HepG2 (cell line): ENCODE measurements at regions not wholly inside any gene's neighbourhood (a gene's known extent, or its start where the extent isn't known, plus 50 kb on each side); places are given as distances from the start of the nearest gene placed in this dataset.

ENCODE experiments used
- KLF12 ChIP-seq: sonication (generic); formaldehyde crosslinking; IDR thresholded peaks from 2 replicates; pipeline ENCODE4 v1.4.0; 2020; ENCODE audit warnings: missing genetic modification reagents, borderline replicate concordance
- MYNN ChIP-seq: sonication (generic); formaldehyde crosslinking; IDR thresholded peaks from 2 replicates; pipeline ENCODE4 v1.4.0; 2020; ENCODE audit warnings: mild to moderate bottlenecking, low read depth, missing genetic modification reagents
- POLR2A ChIP-seq, 2 experiments: IDR thresholded peaks; 2 replicates each; pipeline ENCODE4 v1.6.1; 2011; ENCODE audit warnings: low read depth in 2 of 2, low read length in 2 of 2, mild to moderate bottlenecking in 1 of 2, moderate library complexity in 1 of 2; ENCODE audit not compliant: insufficient read depth in 1 of 2
- SRSF4 ChIP-seq: fragments of 200-400 bp; formaldehyde crosslinking; IDR thresholded peaks from one replicate; pipeline ENCODE4 v1.6.1; 2018; ENCODE audit warnings: mild to moderate bottlenecking, low read depth, low read length, moderate library complexity; ENCODE audit not compliant: poor library complexity, severe bottlenecking
- ZNF180 ChIP-seq: sonication (generic); formaldehyde crosslinking; IDR thresholded peaks from 2 replicates; pipeline ENCODE4 v1.4.0; 2020; ENCODE audit warnings: low read depth, missing genetic modification reagents, borderline replicate concordance
- ZNF34 ChIP-seq: sonication (generic); formaldehyde crosslinking; IDR thresholded peaks from 2 replicates; pipeline ENCODE4 v1.4.0; 2020; ENCODE audit warnings: mild to moderate bottlenecking, missing genetic modification reagents, borderline replicate concordance
- ZNF383 ChIP-seq: sonication (generic); formaldehyde crosslinking; IDR thresholded peaks from 2 replicates; pipeline ENCODE4 v1.4.0; 2020; ENCODE audit warnings: missing genetic modification reagents, mild to moderate bottlenecking, borderline replicate concordance
- TF ChIP-seq, protein P1 (sequence below): sonication (generic); formaldehyde crosslinking; IDR thresholded peaks from 2 replicates; pipeline ENCODE4 v1.5.0; 2020; ENCODE audit warnings: mild to moderate bottlenecking, missing genetic modification reagents, moderate library complexity
- TF ChIP-seq, protein P2 (sequence below): sonication (generic); formaldehyde crosslinking; IDR thresholded peaks from 2 replicates; pipeline ENCODE4 v1.4.0; 2020; ENCODE audit warnings: missing genetic modification reagents

DNA sequence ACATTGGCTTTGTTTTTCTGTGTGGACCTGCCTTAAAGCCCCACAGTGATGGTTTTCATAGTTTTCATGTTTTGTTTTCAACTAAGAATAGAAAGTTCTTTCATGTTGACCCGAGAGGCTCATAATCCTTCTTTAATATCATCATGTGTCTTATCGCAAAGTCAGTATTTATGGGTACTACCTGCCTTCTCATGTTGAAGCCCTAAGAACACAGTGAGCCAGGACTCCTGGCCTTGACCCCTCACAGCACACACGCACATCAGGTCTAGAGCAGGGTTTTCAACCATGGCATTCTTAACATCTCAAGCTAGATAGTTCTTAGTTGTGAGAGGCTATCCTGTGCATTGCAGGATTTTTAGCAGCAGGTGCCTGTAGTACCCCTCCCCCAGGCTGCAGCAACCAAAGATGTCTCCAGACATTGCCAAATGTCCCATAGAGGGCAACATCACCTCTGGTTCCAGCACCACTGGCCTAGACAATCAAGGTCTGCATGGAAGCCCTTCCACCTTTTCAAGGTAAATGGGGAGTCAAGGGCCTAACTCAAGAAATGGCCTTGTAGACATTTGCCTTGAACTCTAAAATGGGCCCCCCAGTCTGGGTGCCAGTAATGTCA lies 118.3 kb downstream of the MTHFS start:
- TF ChIP-seq SRSF4 (no peak), ZNF34 (CRISPR knock-in tag) (no peak), POLR2A (IDR thresholded peaks at IDR 0.05; ENCODE audit: insufficient read depth in 1 of 2, low read depth in 2 of 2, low read length in 2 of 2) (no peak), ZNF383 (CRISPR knock-in tag) (no peak), KLF12 (CRISPR knock-in tag) (no peak), MYNN (CRISPR knock-in tag) (no peak), ZNF180 (no peak)
- TF ChIP-seq, protein P1, sequence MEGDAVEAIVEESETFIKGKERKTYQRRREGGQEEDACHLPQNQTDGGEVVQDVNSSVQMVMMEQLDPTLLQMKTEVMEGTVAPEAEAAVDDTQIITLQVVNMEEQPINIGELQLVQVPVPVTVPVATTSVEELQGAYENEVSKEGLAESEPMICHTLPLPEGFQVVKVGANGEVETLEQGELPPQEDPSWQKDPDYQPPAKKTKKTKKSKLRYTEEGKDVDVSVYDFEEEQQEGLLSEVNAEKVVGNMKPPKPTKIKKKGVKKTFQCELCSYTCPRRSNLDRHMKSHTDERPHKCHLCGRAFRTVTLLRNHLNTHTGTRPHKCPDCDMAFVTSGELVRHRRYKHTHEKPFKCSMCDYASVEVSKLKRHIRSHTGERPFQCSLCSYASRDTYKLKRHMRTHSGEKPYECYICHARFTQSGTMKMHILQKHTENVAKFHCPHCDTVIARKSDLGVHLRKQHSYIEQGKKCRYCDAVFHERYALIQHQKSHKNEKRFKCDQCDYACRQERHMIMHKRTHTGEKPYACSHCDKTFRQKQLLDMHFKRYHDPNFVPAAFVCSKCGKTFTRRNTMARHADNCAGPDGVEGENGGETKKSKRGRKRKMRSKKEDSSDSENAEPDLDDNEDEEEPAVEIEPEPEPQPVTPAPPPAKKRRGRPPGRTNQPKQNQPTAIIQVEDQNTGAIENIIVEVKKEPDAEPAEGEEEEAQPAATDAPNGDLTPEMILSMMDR = no peak
- TF ChIP-seq, protein P2, sequence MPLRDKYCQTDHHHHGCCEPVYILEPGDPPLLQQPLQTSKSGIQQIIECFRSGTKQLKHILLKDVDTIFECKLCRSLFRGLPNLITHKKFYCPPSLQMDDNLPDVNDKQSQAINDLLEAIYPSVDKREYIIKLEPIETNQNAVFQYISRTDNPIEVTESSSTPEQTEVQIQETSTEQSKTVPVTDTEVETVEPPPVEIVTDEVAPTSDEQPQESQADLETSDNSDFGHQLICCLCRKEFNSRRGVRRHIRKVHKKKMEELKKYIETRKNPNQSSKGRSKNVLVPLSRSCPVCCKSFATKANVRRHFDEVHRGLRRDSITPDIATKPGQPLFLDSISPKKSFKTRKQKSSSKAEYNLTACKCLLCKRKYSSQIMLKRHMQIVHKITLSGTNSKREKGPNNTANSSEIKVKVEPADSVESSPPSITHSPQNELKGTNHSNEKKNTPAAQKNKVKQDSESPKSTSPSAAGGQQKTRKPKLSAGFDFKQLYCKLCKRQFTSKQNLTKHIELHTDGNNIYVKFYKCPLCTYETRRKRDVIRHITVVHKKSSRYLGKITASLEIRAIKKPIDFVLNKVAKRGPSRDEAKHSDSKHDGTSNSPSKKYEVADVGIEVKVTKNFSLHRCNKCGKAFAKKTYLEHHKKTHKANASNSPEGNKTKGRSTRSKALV (CRISPR knock-in tag) = no peak
